OCI-LY7 (cell line): ENCODE measurements at regions not wholly inside any gene's neighbourhood (a gene's known extent, or its start where the extent isn't known, plus 50 kb on each side); places are given as distances from the start of the nearest gene placed in this dataset.

Experiments used
- BruUV-seq: library from RNA; stranded (reverse); fragments of 400-500 nt; replicated peaks from 2 replicates; lab custom pipeline; 2021; lab: Mats Ljungman, UMichigan
- CTCF ChIA-PET: fragments of 300-600 bp; sonication (Branson Sonifier 250); formaldehyde crosslinking; loops from one replicate; lab custom pipeline; 2022; ENCODE audit warnings: antibody characterized with exemption; ENCODE audit not compliant: unreplicated experiment; lab: Charles Lee
- POLR2A ChIA-PET: fragments of 300-600 bp; sonication (Branson Sonifier 250); formaldehyde crosslinking; loops from one replicate; lab custom pipeline; 2022; ENCODE audit warnings: antibody characterized with exemption; lab: Charles Lee
- DNase-seq: peaks from one replicate; pipeline ENCODE4 v3.0.0-alpha.2; 2015; ENCODE audit warnings: low spot score
- H2AFZ ChIP-seq: fragments of 200-600 bp; sonication (generic), shearing (Covaris generic); 2 replicates; pipeline ENCODE4 v1.6.1; 2014; ENCODE audit warnings: mild to moderate bottlenecking, antibody characterized with exemption, low read length, moderate library complexity
- H3K27ac ChIP-seq: fragments of 200-600 bp; sonication (generic); 2 replicates; pipeline ENCODE4 v1.5.1; 2014; ENCODE audit warnings: mixed run types, low read depth, mild to moderate bottlenecking, moderate library complexity, low read length, inconsistent platforms; ENCODE audit not compliant: poor library complexity, severe bottlenecking
- H3K36me3 ChIP-seq: fragments of 200-600 bp; sonication (generic); 2 replicates; pipeline ENCODE4 v1.6.1; 2014; ENCODE audit warnings: mild to moderate bottlenecking, antibody characterized with exemption, low read length, moderate library complexity, mixed read lengths; ENCODE audit not compliant: insufficient read depth
- H3K4me1 ChIP-seq: fragments of 200-600 bp; sonication (generic); 2 replicates; pipeline ENCODE4 v1.5.1; 2014; ENCODE audit warnings: mild to moderate bottlenecking, low read length; ENCODE audit not compliant: insufficient read depth, poor library complexity, severe bottlenecking
- H3K4me2 ChIP-seq: fragments of 200-600 bp; sonication (generic); 2 replicates; pipeline ENCODE4 v1.6.1; 2014; ENCODE audit warnings: mild to moderate bottlenecking, low read length
- H3K4me3 ChIP-seq: fragments of 200-600 bp; sonication (generic); 2 replicates; pipeline ENCODE4 v1.5.1; 2014; ENCODE audit warnings: mild to moderate bottlenecking, low read depth, low read length; ENCODE audit not compliant: poor library complexity, severe bottlenecking
- H3K79me2 ChIP-seq: fragments of 200-600 bp; sonication (generic); 2 replicates; pipeline ENCODE4 v1.6.1; 2016; ENCODE audit warnings: low read depth, mild to moderate bottlenecking, low read length, moderate library complexity, mixed read lengths; ENCODE audit not compliant: insufficient read depth
- H3K9me2 ChIP-seq: fragments of 200-600 bp; sonication (generic); 2 replicates; pipeline ENCODE4 v1.6.1; 2016; ENCODE audit warnings: mild to moderate bottlenecking, low read length, mixed read lengths; ENCODE audit not compliant: insufficient read depth
- H3K9me3 ChIP-seq: fragments of 200-600 bp; sonication (generic); 2 replicates; pipeline ENCODE4 v1.6.1; 2014; ENCODE audit warnings: mild to moderate bottlenecking, mixed run types, low read length, mixed read lengths
- H4K20me1 ChIP-seq: fragments of 200-600 bp; sonication (generic); 2 replicates; pipeline ENCODE4 v1.6.1; 2014; ENCODE audit warnings: mild to moderate bottlenecking, antibody characterized with exemption, low read length, moderate library complexity, mixed read lengths; ENCODE audit not compliant: insufficient read depth
- EZH2phosphoT487 ChIP-seq: fragments of 200-600 bp; sonication (generic); IDR thresholded peaks from 2 replicates; pipeline ENCODE4 v1.6.1; 2018; ENCODE audit warnings: low read depth, borderline replicate concordance, mild to moderate bottlenecking, mixed run types, antibody characterized with exemption, low read length, moderate library complexity, mixed read lengths
- intact Hi-C: fragments of 100-400 bp; cut with micrococcal nuclease; formaldehyde crosslinking; loops from one replicate; pipeline ENCODE4 v1.10.0; 2022; ENCODE audit not compliant: unreplicated experiment
- TF ChIP-seq, protein P1 (sequence below): fragments of 200-600 bp; sonication (generic); conservative IDR thresholded peaks from 2 replicates; pipeline ENCODE4 v1.5.1; 2014; ENCODE audit warnings: mild to moderate bottlenecking, antibody characterized with exemption, low read length, moderate library complexity, mixed read lengths

DNA sequence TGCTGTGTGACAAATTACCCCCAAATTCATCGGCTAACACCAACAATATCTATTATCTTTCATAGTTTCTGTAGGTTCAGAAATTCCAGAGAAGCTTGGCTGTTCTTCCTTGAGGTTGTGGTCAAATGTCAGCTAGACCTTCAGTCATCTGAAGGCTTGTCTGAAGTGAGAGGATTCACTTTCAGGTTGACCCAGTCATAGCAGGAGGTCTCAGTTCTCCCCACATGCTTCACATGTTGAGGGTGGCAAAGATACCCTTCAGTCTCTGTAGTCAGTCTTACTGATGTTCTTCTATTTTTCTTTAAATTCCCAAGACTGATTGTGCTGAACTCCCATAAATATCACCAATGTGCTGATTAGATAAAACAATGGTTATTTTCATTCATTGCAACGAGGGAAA lies 1692.0 kb downstream of the REEP3 start:
- TF ChIP-seq EZH2phosphoT487 = no peak
- TF ChIP-seq, protein P1, sequence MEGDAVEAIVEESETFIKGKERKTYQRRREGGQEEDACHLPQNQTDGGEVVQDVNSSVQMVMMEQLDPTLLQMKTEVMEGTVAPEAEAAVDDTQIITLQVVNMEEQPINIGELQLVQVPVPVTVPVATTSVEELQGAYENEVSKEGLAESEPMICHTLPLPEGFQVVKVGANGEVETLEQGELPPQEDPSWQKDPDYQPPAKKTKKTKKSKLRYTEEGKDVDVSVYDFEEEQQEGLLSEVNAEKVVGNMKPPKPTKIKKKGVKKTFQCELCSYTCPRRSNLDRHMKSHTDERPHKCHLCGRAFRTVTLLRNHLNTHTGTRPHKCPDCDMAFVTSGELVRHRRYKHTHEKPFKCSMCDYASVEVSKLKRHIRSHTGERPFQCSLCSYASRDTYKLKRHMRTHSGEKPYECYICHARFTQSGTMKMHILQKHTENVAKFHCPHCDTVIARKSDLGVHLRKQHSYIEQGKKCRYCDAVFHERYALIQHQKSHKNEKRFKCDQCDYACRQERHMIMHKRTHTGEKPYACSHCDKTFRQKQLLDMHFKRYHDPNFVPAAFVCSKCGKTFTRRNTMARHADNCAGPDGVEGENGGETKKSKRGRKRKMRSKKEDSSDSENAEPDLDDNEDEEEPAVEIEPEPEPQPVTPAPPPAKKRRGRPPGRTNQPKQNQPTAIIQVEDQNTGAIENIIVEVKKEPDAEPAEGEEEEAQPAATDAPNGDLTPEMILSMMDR = no peak
- CTCF ChIA-PET = no interaction called here

DNA sequence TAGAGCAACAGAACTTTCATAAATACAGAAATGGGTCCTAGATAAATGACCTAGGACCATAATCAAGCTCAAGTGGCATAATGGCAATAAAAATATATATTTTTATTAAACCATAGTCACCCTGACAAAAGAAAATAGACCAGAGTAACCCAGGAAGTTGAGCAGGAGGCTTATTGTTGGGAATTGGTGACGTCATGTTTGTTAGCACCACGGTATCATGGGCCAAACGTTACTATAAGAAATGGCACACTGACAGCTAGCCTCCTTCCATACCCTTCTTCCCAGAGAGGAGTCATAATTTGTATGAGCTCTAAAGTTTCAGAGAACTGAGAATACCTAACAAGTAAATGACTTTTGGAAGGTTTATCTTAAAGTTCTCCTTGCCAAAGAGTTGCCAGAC lies 1698.2 kb downstream of the REEP3 start:
- Histone ChIP-seq H3K4me1 (no peaks in the 10 kb centered on the region), H3K4me2 (no peak overlapping the region), H3K79me2 (no peaks in the 10 kb centered on the region), H3K9me2 (no peaks in the 10 kb centered on the region), H3K9me3 (no peaks in the 10 kb centered on the region), H3K4me3 (no peak overlapping the region), H4K20me1 (no peaks in the 10 kb centered on the region), H3K27ac (no peak overlapping the region), H2AFZ (no peak overlapping the region), H3K36me3 (no peaks in the 10 kb centered on the region)
- ChIA-PET CTCF (no interaction called here), POLR2A (no interaction called here)
- TF ChIP-seq, protein P1 = no peak
- no peak for TF ChIP-seq EZH2phosphoT487
- intact Hi-C loops = no loop called here
- DNase-seq = no peak
- no TSS peak for BruUV-seq

More for the DNA sequence above, 1692.0 kb downstream of the REEP3 start:
- no TSS peak for BruUV-seq
- Histone ChIP-seq H3K4me1 (no peaks in the 10 kb centered on the region), H4K20me1 (no peaks in the 10 kb centered on the region), H3K4me2 (no peak overlapping the region), H3K36me3 (no peaks in the 10 kb centered on the region), H3K27ac (no peak overlapping the region), H2AFZ (no peak overlapping the region), H3K9me2 (no peaks in the 10 kb centered on the region), H3K4me3 (no peak overlapping the region), H3K9me3 (no peaks in the 10 kb centered on the region), H3K79me2 (no peaks in the 10 kb centered on the region)
- POLR2A ChIA-PET = interaction anchor here (0.8 kb wide), 1 partner anchor 9 kb away, joined by 3 read pairs; no protein-coding TSS in a partner anchor
- no peak for DNase-seq
- intact Hi-C loops = no loop called here

DNA sequence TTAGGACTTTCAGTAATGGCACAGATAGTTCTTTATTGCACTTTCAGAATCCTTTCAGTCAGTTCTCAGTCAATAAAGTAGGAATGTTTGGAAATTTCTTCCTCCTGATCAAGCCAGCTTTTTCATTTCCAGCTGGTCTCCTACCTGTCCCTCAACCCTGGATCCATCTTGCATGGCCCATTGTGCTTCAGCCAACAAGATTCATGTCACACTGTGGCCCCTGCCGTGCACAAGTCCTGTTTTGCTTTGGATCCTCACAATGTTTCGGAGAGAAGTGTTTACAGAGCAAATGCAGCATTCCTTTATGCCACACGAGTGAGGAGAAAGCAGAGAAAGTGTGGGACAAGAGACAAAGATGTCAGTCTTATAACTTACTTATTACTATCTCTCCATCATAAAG lies 1694.7 kb upstream of the LRRTM3 start:
- Histone ChIP-seq H4K20me1 (no peaks in the 10 kb centered on the region), H3K79me2 (no peaks in the 10 kb centered on the region), H3K9me3 (no peaks in the 10 kb centered on the region), H2AFZ (no peak overlapping the region), H3K36me3 (no peaks in the 10 kb centered on the region), H3K9me2 (no peaks in the 10 kb centered on the region), H3K4me2 (no peak overlapping the region), H3K4me1 (no peaks in the 10 kb centered on the region), H3K27ac (no peak overlapping the region), H3K4me3 (no peak overlapping the region)
- POLR2A ChIA-PET = no interaction called here
- intact Hi-C loops = no loop called here
- CTCF ChIA-PET = no interaction called here
- no peak for DNase-seq
- TF ChIP-seq, protein P1 = no peak
- TF ChIP-seq EZH2phosphoT487 = no peak
- no TSS peak for BruUV-seq
